ENCODE measurements at regions not wholly inside any gene's neighbourhood (a gene's known extent, or its start where the extent isn't known, plus 50 kb on each side); places are given as distances from the start of the nearest gene placed in this dataset.

- DNase-seq = no peak
Measured at GRCh38 chr11:93248602-93249001, 50.8 kb upstream of the SLC36A4 start.

GRCh38 chr11:93249459-93250220 lies 51.8 kb upstream of the SLC36A4 start:
- DNase-seq = peak; percentile 34

DNA sequence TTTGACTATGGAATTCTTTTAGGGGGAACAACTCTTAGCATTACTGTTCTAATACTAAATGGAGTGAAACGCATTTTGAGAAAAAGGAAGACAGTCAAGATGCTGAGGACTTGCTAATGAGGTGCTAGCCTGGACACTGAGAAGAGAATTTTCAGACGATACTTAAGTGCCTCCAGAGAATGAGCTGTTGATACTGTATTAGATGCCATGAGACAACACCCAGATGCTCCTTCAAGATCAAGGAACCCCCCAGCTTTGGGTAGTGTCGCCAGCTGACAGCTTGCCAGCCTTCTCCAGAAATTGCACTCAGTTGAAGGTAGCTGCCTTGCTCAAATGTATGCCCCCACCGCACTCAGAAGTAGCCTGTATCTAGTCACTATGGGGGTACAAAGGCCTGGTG lies 52.5 kb upstream of the SLC36A4 start:
- DNase-seq = no peak

DNA sequence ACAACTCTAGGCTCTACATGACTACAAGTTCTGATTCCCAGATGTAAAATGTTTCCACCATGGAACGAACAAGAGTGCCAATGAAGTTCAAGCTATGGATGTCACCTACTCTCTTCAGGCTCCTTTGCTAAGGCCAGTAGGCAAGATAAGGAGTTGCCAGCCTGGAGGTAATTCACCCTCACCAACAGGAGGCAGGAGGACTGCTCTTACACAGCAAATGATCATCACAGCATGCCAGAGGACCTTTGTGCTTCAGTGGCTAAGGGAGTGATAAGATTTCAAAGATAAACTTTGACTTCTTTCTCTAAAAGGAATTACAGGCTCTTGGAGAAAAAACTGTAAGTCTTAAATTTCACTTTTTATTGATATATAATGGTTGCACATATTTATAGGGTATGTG lies 54.1 kb upstream of the SLC36A4 start:
- DNase-seq = no peak

DNA sequence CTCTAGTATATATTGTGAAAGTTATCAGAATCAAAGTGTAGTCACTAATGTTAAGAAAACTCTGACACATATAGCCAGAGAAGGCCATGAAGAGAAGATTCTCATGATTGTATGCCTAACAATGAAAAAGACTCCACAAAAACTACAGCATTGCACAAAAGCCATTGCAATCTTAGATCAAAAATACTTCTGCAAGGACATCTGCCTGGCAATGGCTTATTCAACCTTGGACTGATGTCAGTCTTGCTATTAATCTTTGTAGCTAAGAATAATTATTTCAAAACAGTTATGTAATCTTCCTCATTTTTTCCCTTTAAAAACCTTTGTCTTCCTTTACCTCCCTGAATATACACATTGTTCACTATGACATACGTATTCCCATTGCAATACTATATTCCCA lies 55.3 kb upstream of the SLC36A4 start:
- DNase-seq = no peak

GRCh38 chr11:93256623-93257022 lies 58.8 kb upstream of the SLC36A4 start:
- DNase-seq = no peak

GRCh38 chr11:93267383-93267782 lies 63.2 kb upstream of the DEUP1 start:
- no peak for DNase-seq

GRCh38 chr11:93268287-93269040 lies 62.1 kb upstream of the DEUP1 start:
- DNase-seq = no peak

- no peak for DNase-seq
Measured at GRCh38 chr11:93271596-93271995, 58.9 kb upstream of the DEUP1 start.

DNA sequence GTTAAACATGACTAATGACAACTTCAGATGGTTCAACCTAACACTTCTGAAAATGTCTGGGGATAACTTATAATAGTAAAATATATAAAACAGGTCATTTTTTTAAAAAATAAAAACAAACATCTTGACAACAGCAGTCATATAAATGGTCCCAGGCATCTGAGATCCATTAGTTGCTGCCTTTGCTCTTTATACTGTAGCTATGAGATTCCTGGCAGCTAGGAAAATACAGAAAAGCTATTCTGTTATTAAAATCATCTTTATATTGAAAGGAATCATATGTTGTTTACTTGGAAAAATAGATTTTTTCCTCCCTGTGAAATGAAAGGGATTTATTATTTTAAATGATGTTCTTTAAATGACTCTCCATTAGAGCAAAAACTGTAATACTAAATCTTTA lies 55.7 kb upstream of the DEUP1 start:
- DNase-seq = no peak

DNA sequence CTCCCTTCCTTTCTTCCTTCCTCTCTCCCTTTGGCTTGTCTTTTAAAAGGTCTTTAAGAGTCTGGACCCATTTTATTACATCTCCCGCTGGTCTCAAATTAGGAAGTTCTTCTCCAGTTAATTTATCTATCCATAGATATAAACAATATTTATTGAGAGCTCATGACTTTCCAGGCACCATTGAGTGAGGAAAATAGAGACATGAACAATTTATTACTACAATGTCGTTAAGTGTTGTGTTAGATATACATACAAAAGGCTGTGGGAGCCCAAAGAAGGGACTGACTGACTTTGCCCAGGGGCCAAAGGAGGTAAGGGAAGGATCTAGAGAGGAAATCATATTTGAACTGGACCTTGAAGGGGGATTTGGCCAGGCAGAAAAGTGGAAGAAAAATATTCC lies 51.6 kb upstream of the DEUP1 start:
- DNase-seq = peak; percentile 94

GRCh38 chr11:93279851-93280347 lies 50.6 kb upstream of the DEUP1 start:
- DNase-seq = peak; percentile 100

Measured in DMS79 treated with DMSO at 0.1 percent for 48 hours (cell line).